HepG2 (cell line): ENCODE measurements at regions not wholly inside any gene's neighbourhood (a gene's known extent, or its start where the extent isn't known, plus 50 kb on each side); places are given as distances from the start of the nearest gene placed in this dataset.

Source experiments
- EED ChIP-seq: sonication (generic); formaldehyde crosslinking; IDR thresholded peaks from 2 replicates; pipeline ENCODE4 v1.5.0; 2020; ENCODE audit warnings: mild to moderate bottlenecking, missing genetic modification reagents
- EZH2 ChIP-seq: conservative IDR thresholded peaks from 2 replicates; pipeline ENCODE4 v1.6.1; 2012; ENCODE audit warnings: mild to moderate bottlenecking, low read depth, low read length, moderate library complexity
- FOXJ3 ChIP-seq: sonication (generic); formaldehyde crosslinking; IDR thresholded peaks from 2 replicates; pipeline ENCODE4 v1.4.0; 2020; ENCODE audit warnings: missing genetic modification reagents, mild to moderate bottlenecking, borderline replicate concordance
- GMEB1 ChIP-seq: sonication (generic); formaldehyde crosslinking; IDR thresholded peaks from 2 replicates; pipeline ENCODE4 v1.5.1; 2020; ENCODE audit warnings: missing genetic modification reagents, mild to moderate bottlenecking, borderline replicate concordance
- MAFF ChIP-seq: IDR thresholded peaks from 2 replicates; pipeline ENCODE4 v1.6.1; 2011; ENCODE audit warnings: low read depth, low read length, improper control_type of control experiment
- NFE2L2 ChIP-seq: fragments of 150-350 bp; IDR thresholded peaks from 2 replicates; pipeline ENCODE4 v1.6.1; 2014; ENCODE audit warnings: low read length
- UBTF ChIP-seq: sonication (generic); formaldehyde crosslinking; IDR thresholded peaks from 2 replicates; pipeline ENCODE4 v1.4.0; 2020; ENCODE audit warnings: mild to moderate bottlenecking, missing genetic modification reagents
- ZNF564 ChIP-seq: sonication (generic); formaldehyde crosslinking; IDR thresholded peaks from 2 replicates; pipeline ENCODE4 v1.8.1; 2023; ENCODE audit warnings: mild to moderate bottlenecking, missing genetic modification reagents

GRCh38 chr5:127213231-127213630 is 77.4 kb upstream of the MEGF10 start:
- no peak for TF ChIP-seq FOXJ3 (CRISPR knock-in tag)
- no peak for TF ChIP-seq UBTF (CRISPR knock-in tag)
- TF ChIP-seq EZH2: no peak
- no peak for TF ChIP-seq GMEB1 (CRISPR knock-in tag)
- no peak for TF ChIP-seq ZNF564
- no peak for TF ChIP-seq NFE2L2
- no peak for TF ChIP-seq MAFF
- TF ChIP-seq EED: no peak
